Nephron progenitor cell (in vitro differentiated cells): ENCODE measurements at regions not wholly inside any gene's neighbourhood (a gene's known extent, or its start where the extent isn't known, plus 50 kb on each side); places are given as distances from the start of the nearest gene placed in this dataset.

Source experiments
- DNase-seq: peaks from one replicate; pipeline ENCODE4 v3.0.0; 2021
- H3K27ac Mint-ChIP-seq: 2 replicates; pipeline ENCODE4 v1.8.0; 2021; ENCODE audit warnings: mild to moderate bottlenecking, moderate library complexity, mixed read lengths
- H3K27me3 Mint-ChIP-seq: 2 replicates; pipeline ENCODE4 v1.8.0; 2021; ENCODE audit warnings: mild to moderate bottlenecking, low read depth, mixed read lengths; ENCODE audit not compliant: poor library complexity
- H3K36me3 Mint-ChIP-seq: 2 replicates; pipeline ENCODE4 v1.8.0; 2021; ENCODE audit warnings: low read depth, mixed read lengths
- H3K4me1 Mint-ChIP-seq: 2 replicates; pipeline ENCODE4 v1.8.0; 2021; ENCODE audit warnings: mixed read lengths
- H3K4me3 Mint-ChIP-seq: 2 replicates; pipeline ENCODE4 v1.8.0; 2021; ENCODE audit warnings: mild to moderate bottlenecking, moderate library complexity, mixed read lengths
- H3K9me3 Mint-ChIP-seq: 2 replicates; pipeline ENCODE4 v1.8.0; 2021; ENCODE audit warnings: mild to moderate bottlenecking, moderate library complexity, mixed read lengths
- CTCF ChIP-seq: fragments of 200-600 bp; sonication (generic); IDR thresholded peaks from 2 replicates; pipeline ENCODE4 v1.5.0; 2021; ENCODE audit warnings: antibody characterized with exemption

GRCh38 chr15:29334544-29334943, 64.9 kb upstream of the NSMCE3 start:
- DNase-seq: no peak
- Mint-ChIP-seq H3K9me3 (no peaks in the 10 kb centered on the region), H3K27ac (no peak overlapping the region), H3K27me3 (peaks cover 9% of the 10 kb centered on the region), H3K4me3 (no peak overlapping the region), H3K36me3 (no peaks in the 10 kb centered on the region), H3K4me1 (peaks cover 5% of the 10 kb centered on the region)
- no peak for TF ChIP-seq CTCF

- H3K4me3 Mint-ChIP-seq: no peak overlapping the region
- TF ChIP-seq CTCF: no peak
- H3K36me3 Mint-ChIP-seq: no peaks in the 10 kb centered on the region
- H3K27me3 Mint-ChIP-seq: peaks cover 9% of the 10 kb centered on the region
- H3K9me3 Mint-ChIP-seq: no peaks in the 10 kb centered on the region
- DNase-seq: no peak
- H3K27ac Mint-ChIP-seq: no peak overlapping the region
- H3K4me1 Mint-ChIP-seq: peaks cover 5% of the 10 kb centered on the region
Observed at GRCh38 chr15:29333261-29333660, 63.6 kb upstream of the NSMCE3 start.

- H3K27me3 Mint-ChIP-seq: peaks cover 7% of the 10 kb centered on the region
- no peak for TF ChIP-seq CTCF
- H3K27ac Mint-ChIP-seq: no peak overlapping the region
- H3K4me3 Mint-ChIP-seq: no peak overlapping the region
- no peaks in the 10 kb centered on the region for H3K36me3 Mint-ChIP-seq
- DNase-seq: no peak
- no peaks in the 10 kb centered on the region for H3K4me1 Mint-ChIP-seq
- peaks cover 5% of the 10 kb centered on the region for H3K9me3 Mint-ChIP-seq
Observed at GRCh38 chr15:29331669-29332068, 62.0 kb upstream of the NSMCE3 start.

- Mint-ChIP-seq H3K4me1 (no peaks in the 10 kb centered on the region), H3K4me3 (no peak overlapping the region), H3K36me3 (peaks cover 2% of the 10 kb centered on the region), H3K27me3 (peaks cover 6% of the 10 kb centered on the region), H3K27ac (no peak overlapping the region), H3K9me3 (peaks cover 11% of the 10 kb centered on the region)
- TF ChIP-seq CTCF: no peak
- DNase-seq: no peak
Observed at GRCh38 chr15:29331071-29331470, 61.4 kb upstream of the NSMCE3 start.

- DNase-seq: no peak
- Mint-ChIP-seq H3K27me3 (peaks cover 3% of the 10 kb centered on the region), H3K4me3 (no peak overlapping the region), H3K27ac (no peak overlapping the region), H3K9me3 (peaks cover 41% of the 10 kb centered on the region), H3K36me3 (peaks cover 12% of the 10 kb centered on the region), H3K4me1 (peaks cover 8% of the 10 kb centered on the region)
- no peak for TF ChIP-seq CTCF
Observed at GRCh38 chr15:29324746-29325145, 55.1 kb upstream of the NSMCE3 start.

- TF ChIP-seq CTCF: no peak
- peaks cover 41% of the 10 kb centered on the region for H3K9me3 Mint-ChIP-seq
- peaks cover 8% of the 10 kb centered on the region for H3K4me1 Mint-ChIP-seq
- peaks cover 3% of the 10 kb centered on the region for H3K27me3 Mint-ChIP-seq
- H3K36me3 Mint-ChIP-seq: peaks cover 12% of the 10 kb centered on the region
- DNase-seq: no peak
- no peak overlapping the region for H3K4me3 Mint-ChIP-seq
- no peak overlapping the region for H3K27ac Mint-ChIP-seq
Observed at GRCh38 chr15:29323557-29323956, 53.9 kb upstream of the NSMCE3 start.
